GM19397 (cell line): ENCODE measurements at regions not wholly inside any gene's neighbourhood (a gene's known extent, or its start where the extent isn't known, plus 50 kb on each side); places are given as distances from the start of the nearest gene placed in this dataset.
A peak's percentile ranks its signal among the peaks of the same experiment; 100 is the strongest.
"Not testable (repeated sequence)": the region's sequence is repeated elsewhere in the genome, so short reads cannot be mapped to it uniquely, and the experiment has no call there.

Experiments
- ATAC-seq: cut with Tn5 transposase; IDR thresholded peaks from one replicate; pipeline ENCODE4 v1.9.1; 2021; ENCODE audit warnings: mild to moderate bottlenecking, moderate library complexity; ENCODE audit not compliant: unreplicated experiment

- no peak for ATAC-seq
Measured at GRCh38 chr18:43936176-43936575, 658.9 kb upstream of the SYT4 start.

- no peak for ATAC-seq
Measured at GRCh38 chr18:43949291-43949690, 672.0 kb upstream of the SYT4 start.

GRCh38 chr18:43950062-43950461 lies 672.8 kb upstream of the SYT4 start:
- no peak for ATAC-seq

GRCh38 chr18:43952398-43952797 lies 675.1 kb upstream of the SYT4 start:
- ATAC-seq, result no peak

- ATAC-seq, result no peak
Measured at GRCh38 chr18:43961722-43962121, 684.4 kb upstream of the SYT4 start.

- ATAC-seq, result no peak
Measured at GRCh38 chr18:43964666-43965065, 687.4 kb upstream of the SYT4 start.

GRCh38 chr18:43965691-43966090 lies 688.4 kb upstream of the SYT4 start:
- no peak for ATAC-seq

GRCh38 chr18:43970656-43971055 lies 693.4 kb upstream of the SYT4 start:
- no peak for ATAC-seq

- ATAC-seq, result no peak
Measured at GRCh38 chr18:43978174-43978573, 700.9 kb upstream of the SYT4 start.

- no peak for ATAC-seq
Measured at GRCh38 chr18:43982582-43982981, 698.1 kb upstream of the SETBP1 start.

GRCh38 chr18:43987061-43987460 lies 693.6 kb upstream of the SETBP1 start:
- not testable (repeated sequence) for ATAC-seq

GRCh38 chr18:43992741-43993140 lies 687.9 kb upstream of the SETBP1 start:
- no peak for ATAC-seq

- no peak for ATAC-seq
Measured at GRCh38 chr18:43994381-43994780, 686.3 kb upstream of the SETBP1 start.

GRCh38 chr18:44013871-44014270 lies 666.8 kb upstream of the SETBP1 start:
- ATAC-seq, result no peak

- ATAC-seq, result no peak
Measured at GRCh38 chr18:44025421-44025820, 655.3 kb upstream of the SETBP1 start.

GRCh38 chr18:44028109-44028508 lies 652.6 kb upstream of the SETBP1 start:
- no peak for ATAC-seq

- no peak for ATAC-seq
Measured at GRCh38 chr18:44031063-44031462, 649.6 kb upstream of the SETBP1 start.

GRCh38 chr18:44033144-44033701 lies 647.5 kb upstream of the SETBP1 start:
- peak; percentile 84 for ATAC-seq

- no peak for ATAC-seq
Measured at GRCh38 chr18:44035554-44035953, 645.1 kb upstream of the SETBP1 start.

- ATAC-seq, result no peak
Measured at GRCh38 chr18:44036501-44036900, 644.2 kb upstream of the SETBP1 start.

GRCh38 chr18:44039216-44039615 lies 641.5 kb upstream of the SETBP1 start:
- no peak for ATAC-seq

GRCh38 chr18:44039826-44040225 lies 640.9 kb upstream of the SETBP1 start:
- ATAC-seq, result no peak

GRCh38 chr18:44041553-44041952 lies 639.1 kb upstream of the SETBP1 start:
- ATAC-seq, result no peak
